NT2/D1 (cell line): ENCODE measurements at regions not wholly inside any gene's neighbourhood (a gene's known extent, or its start where the extent isn't known, plus 50 kb on each side); places are given as distances from the start of the nearest gene placed in this dataset.

ENCODE experiments used
- SUZ12 ChIP-seq: IDR thresholded peaks from 2 replicates; pipeline ENCODE4 v1.6.1; 2011; ENCODE audit not compliant: insufficient read length, insufficient read depth; ENCODE audit errors: extremely low read depth
- YY1 ChIP-seq: IDR thresholded peaks from 2 replicates; pipeline ENCODE4 v1.6.1; 2011; ENCODE audit not compliant: insufficient read length, insufficient read depth
- ZNF274 ChIP-seq: IDR thresholded peaks from 2 replicates; pipeline ENCODE4 v1.6.1; 2011; ENCODE audit warnings: mild to moderate bottlenecking, low read depth, low read length

GRCh38 chr2:157105372-157105771 is 152.1 kb upstream of the GALNT5 start:
- TF ChIP-seq ZNF274, result no peak
- no peak for TF ChIP-seq SUZ12
- no peak for TF ChIP-seq YY1
